T47D (cell line): ENCODE measurements at regions not wholly inside any gene's neighbourhood (a gene's known extent, or its start where the extent isn't known, plus 50 kb on each side); places are given as distances from the start of the nearest gene placed in this dataset.

Experiments
- DNase-seq, 2 experiments: peaks; one replicate each; pipeline versions ENCODE4 v3.0.0 to v3.0.0-alpha.2; 2011 to 2012; ENCODE audit warnings: low read depth in 1 of 2, low spot score in 1 of 2
- JUND ChIP-seq: IDR thresholded peaks from 2 replicates; pipeline ENCODE4 v1.6.1; 2012; ENCODE audit warnings: low read depth
- in situ Hi-C: cut with HindIII; loops from 2 replicates; pipeline ENCODE4 v1.10.0; 2016; ENCODE audit warnings: low sequenced_read_pairs, low pct_unique_long_range_greater_than_20kb

DNA sequence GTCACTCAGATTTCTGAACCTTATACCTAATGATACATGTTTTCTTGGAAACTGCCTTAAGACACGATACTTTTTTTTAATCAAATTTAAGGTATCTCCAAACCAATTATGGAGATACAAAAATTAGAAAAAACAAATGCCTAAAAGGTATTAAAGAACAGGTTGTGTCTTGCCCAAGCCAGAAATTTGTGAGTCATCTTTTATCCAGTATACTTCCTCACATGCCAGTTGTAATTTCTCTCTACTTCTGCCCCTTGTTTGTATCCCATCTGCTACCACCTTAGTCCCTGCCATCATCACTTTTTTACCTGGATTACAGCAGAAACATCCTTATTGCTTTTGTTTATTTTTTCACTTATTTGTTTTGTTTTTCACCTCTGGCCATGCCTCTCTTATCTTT, 571.2 kb upstream of the DAB2 start:
- TF ChIP-seq JUND, result no peak
- DNase-seq, result no peak
- in situ Hi-C loops, result no loop called here

DNA sequence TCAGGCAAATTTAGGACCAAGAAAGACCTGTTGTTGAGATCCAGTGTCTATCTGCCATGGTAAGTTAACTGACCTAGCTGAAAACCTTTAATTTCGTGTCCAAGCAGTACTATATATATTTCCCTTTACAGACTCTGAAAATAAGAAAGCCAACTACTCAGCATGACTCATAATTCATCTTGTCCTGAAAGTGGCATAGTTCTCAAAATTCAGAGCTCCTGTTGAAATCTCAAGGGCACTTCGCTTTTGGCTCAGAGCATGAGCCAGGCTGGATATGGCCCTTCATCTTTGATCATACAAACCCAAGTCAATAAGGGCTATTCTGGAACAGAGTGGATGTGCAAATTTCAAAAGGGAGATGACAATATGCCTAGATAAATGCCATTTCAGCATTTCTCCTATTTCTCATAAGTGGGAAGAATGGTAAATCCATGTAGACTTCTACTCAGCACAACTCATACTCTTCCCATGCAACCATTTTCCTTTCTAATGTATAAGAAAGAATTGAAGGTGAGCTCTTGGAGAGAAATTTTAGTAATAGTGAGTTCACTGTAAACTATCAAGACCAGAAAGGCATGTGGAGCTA, 567.9 kb upstream of the DAB2 start:
- TF ChIP-seq JUND, result no peak
- in situ Hi-C loops, result no loop called here
- no peak for DNase-seq

DNA sequence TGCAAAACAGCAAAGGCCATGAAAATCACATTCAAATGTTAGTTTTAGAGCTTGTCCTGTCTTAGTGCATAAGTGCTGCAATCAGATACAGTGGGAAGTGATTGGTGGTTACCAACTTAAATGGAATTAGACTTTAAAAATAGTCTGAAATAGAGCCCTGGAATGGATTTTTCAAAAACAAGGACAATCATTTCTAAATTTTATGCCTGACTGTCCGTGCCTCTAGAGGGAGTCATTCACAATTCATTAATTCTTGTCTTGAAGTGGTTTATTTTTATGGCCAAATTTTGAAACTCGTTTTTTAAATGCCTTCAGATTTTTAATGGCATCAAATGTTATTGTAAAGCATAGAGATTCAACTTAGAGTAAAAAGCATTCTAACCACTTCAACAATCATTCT, 561.8 kb upstream of the DAB2 start:
- TF ChIP-seq JUND, result no peak
- DNase-seq, result no peak
- in situ Hi-C loops, result no loop called here

DNA sequence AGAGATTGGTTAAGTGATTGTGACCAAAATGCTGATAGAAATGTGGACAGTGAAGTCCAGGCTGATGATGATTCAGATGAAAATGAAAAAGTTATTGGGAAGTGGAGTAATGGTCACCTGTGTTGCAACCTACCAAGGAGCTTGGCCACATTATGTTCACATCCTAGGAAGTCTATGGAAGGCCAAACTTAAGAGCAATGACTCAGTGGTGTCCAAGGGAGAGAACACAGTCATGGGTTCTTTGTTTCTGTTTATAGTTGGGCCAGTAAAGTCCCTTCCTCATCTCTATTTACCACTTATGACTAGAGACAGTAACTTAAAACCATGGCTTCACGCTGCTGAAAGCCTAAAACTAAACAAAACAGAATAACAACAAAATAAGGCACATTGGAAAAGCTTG, 555.3 kb upstream of the DAB2 start:
- in situ Hi-C loops, result no loop called here

DNA sequence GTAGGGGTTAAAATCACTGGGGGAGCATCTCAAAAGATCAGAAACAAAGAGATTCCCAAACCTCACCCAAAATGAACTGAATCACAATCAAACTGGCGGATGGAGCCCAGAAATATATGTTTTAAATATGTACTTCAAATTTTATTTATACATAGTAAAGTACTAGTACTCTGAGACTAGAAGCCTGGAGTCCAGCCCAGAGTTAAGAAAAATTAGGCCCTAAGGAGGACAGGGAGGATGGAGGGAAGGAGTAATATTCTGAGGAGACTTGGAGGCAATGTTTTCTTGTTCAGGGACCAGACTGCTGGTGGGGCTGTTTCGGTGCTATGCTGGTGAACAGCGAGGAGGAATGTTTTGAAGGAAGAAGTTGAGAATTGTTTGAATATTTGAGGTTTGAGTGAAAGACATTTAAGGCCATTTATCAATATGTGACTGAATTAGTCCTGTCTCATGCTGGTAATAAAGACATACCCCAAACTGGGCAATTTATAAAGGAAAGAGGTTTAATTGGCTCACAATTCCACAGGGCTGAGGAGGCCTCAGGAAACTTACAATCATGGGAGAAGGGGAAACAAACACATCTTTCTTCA, 552.4 kb upstream of the DAB2 start:
- DNase-seq, result no peak
- no peak for TF ChIP-seq JUND
- in situ Hi-C loops, result no loop called here

More for the DNA sequence above, 555.3 kb upstream of the DAB2 start:
- DNase-seq, result no peak
- TF ChIP-seq JUND, result no peak

DNA sequence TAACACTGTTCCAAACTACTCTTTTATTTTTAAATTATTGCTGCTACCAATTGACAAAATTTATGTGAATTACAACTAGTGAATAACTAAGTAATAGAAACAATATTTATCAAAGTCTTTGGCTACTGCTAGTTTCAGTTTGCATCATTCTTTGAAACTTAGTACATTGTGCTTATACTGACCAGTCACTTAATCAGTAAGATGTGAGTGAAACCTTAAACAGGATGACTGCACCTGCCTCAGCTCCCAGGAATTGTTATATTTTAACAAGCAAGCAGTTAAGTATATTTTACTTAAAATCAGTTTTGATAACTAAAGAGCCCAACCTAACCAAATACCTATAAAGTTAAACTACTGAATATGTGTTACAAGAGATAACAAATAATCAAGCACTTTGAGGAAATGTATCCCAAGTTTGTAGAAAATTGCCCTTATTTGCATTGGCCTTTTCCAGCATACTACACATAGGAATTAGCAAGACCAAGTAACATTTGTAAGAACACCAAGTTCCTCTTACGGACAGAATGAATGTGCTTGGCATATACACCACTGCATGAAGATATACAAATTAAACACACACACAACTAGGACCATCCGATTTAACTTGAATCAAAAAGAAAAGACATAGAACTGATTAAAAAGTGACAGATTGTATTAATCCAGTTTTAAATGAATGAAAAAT, 545.5 kb upstream of the DAB2 start:
- no peak for TF ChIP-seq JUND
- in situ Hi-C loops, result no loop called here
- no peak for DNase-seq

DNA sequence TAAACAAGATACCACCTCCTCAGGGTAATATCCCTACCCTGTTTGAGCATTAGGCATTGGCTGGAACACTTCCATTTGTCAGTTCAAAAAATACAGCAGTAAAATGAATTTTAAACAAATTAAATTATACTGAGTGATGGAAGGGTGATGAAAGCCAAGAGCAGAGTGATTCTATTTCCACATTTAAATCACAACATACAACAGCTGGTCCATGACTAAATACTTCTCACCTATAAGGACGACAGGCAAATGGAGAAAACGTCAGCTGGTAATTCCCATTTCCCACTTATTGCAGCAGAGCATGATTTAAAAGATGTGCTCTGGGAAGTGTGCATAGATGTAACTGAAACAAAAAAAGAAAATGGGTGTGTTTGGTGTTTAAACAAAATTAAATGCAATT, 543.6 kb upstream of the DAB2 start:
- in situ Hi-C loops, result no loop called here
- no peak for TF ChIP-seq JUND
- no peak for DNase-seq

DNA sequence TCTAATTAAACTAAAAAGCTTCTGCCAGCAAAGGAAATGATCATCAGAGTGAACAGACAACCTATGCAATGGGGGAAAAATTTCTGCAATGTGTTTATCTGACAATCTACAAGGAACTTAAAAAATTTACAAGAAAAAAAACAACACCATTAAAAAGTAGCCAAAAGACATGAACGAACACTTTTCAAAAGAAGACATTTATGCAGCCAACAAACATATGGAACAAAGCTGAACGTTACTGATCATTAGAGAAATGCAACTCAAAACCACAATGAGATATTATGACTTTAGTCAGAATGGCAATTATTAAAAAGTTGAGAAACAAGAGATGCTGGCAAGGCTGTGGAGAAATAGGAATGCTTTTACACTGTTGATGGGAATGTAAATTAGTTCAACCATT, 530.4 kb upstream of the DAB2 start:
- TF ChIP-seq JUND, result no peak
- in situ Hi-C loops, result no loop called here
- no peak for DNase-seq

DNA sequence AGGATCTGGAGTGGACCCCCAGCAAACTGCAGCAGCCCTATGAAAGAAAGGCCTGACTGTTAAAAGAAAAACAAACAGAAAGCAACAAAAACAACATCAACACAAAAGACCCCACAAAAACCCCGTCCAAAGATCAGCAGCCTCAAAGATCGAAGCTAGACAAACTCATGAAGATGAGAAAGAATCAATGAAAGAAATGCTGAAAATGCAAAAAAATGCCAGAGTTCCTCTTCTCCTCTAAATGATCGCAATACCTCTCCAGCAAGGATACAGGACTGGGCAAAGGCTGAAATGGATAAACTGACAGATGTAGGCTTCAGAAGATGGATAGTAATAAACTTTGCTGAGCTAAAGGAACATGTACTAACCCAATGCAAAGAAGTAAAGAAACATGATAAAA, 526.3 kb upstream of the DAB2 start:
- no peak for TF ChIP-seq JUND
- DNase-seq, result no peak
- in situ Hi-C loops, result no loop called here

DNA sequence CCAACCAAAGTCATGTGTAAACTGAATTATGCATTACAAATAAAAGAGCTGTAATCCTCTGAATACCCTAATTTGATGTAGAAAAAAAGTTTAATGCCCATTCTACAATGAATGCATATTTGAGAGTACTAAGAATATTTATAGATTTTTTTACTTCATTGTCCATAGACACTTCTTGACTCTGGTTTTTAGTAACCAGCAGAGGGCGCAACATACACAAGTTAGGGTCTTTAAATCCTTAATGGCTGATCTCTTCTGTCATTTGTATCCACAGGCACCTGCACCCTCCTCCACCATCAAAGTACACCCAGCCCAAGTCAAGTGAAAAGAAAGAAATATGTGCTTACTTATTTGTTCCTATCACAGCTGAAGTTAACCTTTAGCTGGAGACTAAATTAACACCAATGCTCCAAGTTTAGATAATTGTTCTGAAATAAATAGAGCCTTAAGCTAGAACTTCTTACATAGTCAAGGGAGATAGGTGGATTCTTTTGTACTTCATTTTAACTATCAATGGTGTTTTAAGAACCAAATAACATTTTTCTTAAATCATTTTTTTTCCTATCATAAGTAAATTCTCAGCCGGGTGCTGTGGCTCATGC, 524.2 kb upstream of the DAB2 start:
- TF ChIP-seq JUND, result no peak
- in situ Hi-C loops, result no loop called here
- peak; percentile 26 to 86 for DNase-seq

DNA sequence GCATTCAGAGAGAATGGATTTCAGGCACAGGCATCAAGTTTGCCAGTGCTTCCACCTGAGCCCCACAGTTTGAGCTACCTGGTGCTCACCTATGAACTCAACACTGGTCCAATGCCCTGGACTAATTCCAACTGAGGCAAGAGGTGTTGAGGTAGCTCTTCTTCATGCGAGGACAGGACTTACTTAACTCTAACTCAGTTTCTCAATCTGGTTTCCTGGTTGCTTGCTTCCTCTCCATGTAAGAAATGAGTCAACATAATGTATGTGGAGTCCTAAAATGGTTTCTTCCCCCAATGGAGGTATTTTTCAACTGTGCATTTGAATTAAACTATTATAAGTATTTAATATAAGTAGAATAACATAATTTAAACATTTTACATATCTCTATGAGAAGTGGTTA, 523.6 kb upstream of the DAB2 start:
- in situ Hi-C loops, result no loop called here
- DNase-seq, result peak in 1 of 2 experiments; percentile 6
- TF ChIP-seq JUND, result no peak

DNA sequence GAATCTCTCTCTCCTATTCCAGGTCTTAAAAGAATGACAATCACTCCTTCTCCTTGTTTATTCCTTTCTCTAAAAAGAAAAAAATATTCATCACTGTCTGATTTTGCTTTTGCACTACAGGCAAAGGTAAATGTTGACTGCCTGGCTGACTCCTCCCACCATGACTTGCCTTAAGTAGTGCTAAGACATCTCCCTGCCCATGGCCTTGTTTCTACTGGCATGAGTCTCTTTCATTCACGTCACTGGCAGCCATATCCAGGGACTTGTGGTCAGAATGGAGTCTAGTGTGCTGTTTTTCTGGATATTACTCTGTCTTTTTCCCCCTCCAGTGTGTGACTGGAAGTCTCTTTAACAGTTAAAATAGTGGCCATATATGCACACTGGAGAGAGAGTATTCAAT, 522.9 kb upstream of the DAB2 start:
- in situ Hi-C loops, result no loop called here
- TF ChIP-seq JUND, result no peak
- peak in 1 of 2 experiments; percentile 33 for DNase-seq

DNA sequence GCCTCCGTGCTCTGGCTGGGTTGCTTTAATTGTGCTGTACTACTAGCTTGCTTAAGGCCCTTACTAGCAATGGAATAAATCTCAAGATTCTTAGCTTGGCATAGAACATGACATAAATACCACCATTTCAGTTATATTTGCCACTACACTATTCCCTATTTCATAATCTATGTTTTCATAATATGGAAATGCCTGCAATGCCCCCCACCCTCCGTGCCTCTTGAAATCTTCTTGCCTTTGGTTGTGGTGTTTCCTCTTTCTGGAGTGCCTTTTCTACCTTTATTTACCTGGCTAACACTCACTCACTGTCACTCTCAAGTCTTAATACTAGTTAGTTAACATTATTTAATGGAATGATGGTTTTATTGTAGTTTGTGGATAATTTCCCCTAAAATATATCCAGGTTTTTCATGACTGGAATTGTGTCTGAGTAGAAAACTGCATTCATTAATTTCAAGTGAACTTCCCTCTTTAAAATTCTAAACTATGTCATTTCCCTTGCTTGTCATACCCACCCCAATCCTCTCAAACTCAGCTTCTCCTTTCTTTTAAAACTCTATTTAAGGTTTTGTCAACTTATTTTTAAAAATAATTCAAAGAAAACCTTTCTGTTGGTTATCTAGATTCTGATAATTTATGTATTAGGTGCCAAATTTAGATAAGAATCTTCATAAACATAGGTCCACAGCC, 521.7 kb upstream of the DAB2 start:
- TF ChIP-seq JUND, result no peak
- in situ Hi-C loops, result no loop called here
- no peak for DNase-seq
